H9 (cell line): ENCODE measurements at regions not wholly inside any gene's neighbourhood (a gene's known extent, or its start where the extent isn't known, plus 50 kb on each side); places are given as distances from the start of the nearest gene placed in this dataset.

Experiments
- DNase-seq: peaks from one replicate; pipeline ENCODE4 v3.0.0-alpha.2; 2017
- H2AFZ ChIP-seq: one replicate; pipeline ENCODE4 v1.6.1; 2013; ENCODE audit warnings: mild to moderate bottlenecking, low read length, control low read depth, moderate library complexity
- H2AK5ac ChIP-seq: 2 replicates; pipeline ENCODE4 v1.6.1; 2013; ENCODE audit warnings: low read length, control low read depth, mixed read lengths; ENCODE audit not compliant: insufficient read length
- H2BK120ac ChIP-seq: one replicate; pipeline ENCODE4 v1.6.1; 2013; ENCODE audit warnings: low read depth, mild to moderate bottlenecking, low read length, control low read depth, inconsistent platforms; ENCODE audit not compliant: poor library complexity, severe bottlenecking
- H2BK12ac ChIP-seq: 2 replicates; pipeline ENCODE4 v1.6.1; 2013; ENCODE audit warnings: low read length, control low read depth, mixed read lengths, low read depth; ENCODE audit not compliant: insufficient read length
- H2BK15ac ChIP-seq: 2 replicates; pipeline ENCODE4 v1.6.1; 2013; ENCODE audit warnings: low read depth, low read length, control low read depth
- H2BK20ac ChIP-seq: one replicate; pipeline ENCODE4 v1.6.1; 2013; ENCODE audit warnings: low read depth, mild to moderate bottlenecking, low read length, control low read depth, inconsistent platforms; ENCODE audit not compliant: poor library complexity, severe bottlenecking
- H2BK5ac ChIP-seq: 2 replicates; pipeline ENCODE4 v1.6.1; 2013; ENCODE audit warnings: low read length, control low read depth, mixed read lengths; ENCODE audit not compliant: insufficient read length
- H3K14ac ChIP-seq: 2 replicates; pipeline ENCODE4 v1.6.1; 2013; ENCODE audit warnings: low read length, control low read depth; ENCODE audit not compliant: insufficient read depth
- H3K18ac ChIP-seq: 2 replicates; pipeline ENCODE4 v1.6.1; 2013; ENCODE audit warnings: low read depth, mild to moderate bottlenecking, mixed read lengths, low read length, control low read depth; ENCODE audit not compliant: insufficient read length
- H3K23ac ChIP-seq: 2 replicates; pipeline ENCODE4 v1.6.1; 2013; ENCODE audit warnings: low read length, control low read depth, mixed read lengths, low read depth; ENCODE audit not compliant: insufficient read length
- H3K23me2 ChIP-seq: 2 replicates; pipeline ENCODE4 v1.6.1; 2013; ENCODE audit warnings: low read depth, mild to moderate bottlenecking, mixed read lengths, low read length, control low read depth; ENCODE audit not compliant: insufficient read length, poor library complexity, severe bottlenecking
- H3K27ac ChIP-seq: 2 replicates; pipeline ENCODE4 v1.5.1; 2013; ENCODE audit warnings: low read length, control low read depth, mixed read lengths, low read depth; ENCODE audit not compliant: insufficient read length
- H3K27me3 ChIP-seq: 2 replicates; pipeline ENCODE4 v1.6.1; 2013; ENCODE audit warnings: low read length, control low read depth, inconsistent platforms; ENCODE audit not compliant: insufficient read depth
- H3K4ac ChIP-seq: 2 replicates; pipeline ENCODE4 v1.6.1; 2013; ENCODE audit warnings: low read depth, mild to moderate bottlenecking, control low read depth, inconsistent platforms, low read length, moderate library complexity
- H3K4me1 ChIP-seq: 2 replicates; pipeline ENCODE4 v1.6.1; 2013; ENCODE audit warnings: low read length, control low read depth, inconsistent platforms; ENCODE audit not compliant: insufficient read depth
- H3K4me2 ChIP-seq: 2 replicates; pipeline ENCODE4 v1.6.1; 2013; ENCODE audit warnings: low read length, control low read depth, mixed read lengths; ENCODE audit not compliant: insufficient read length, insufficient read depth
- H3K56ac ChIP-seq: 2 replicates; pipeline ENCODE4 v1.6.1; 2013; ENCODE audit warnings: low read depth, mild to moderate bottlenecking, mixed read lengths, low read length, control low read depth; ENCODE audit not compliant: insufficient read length
- H3K79me1 ChIP-seq: 2 replicates; pipeline ENCODE4 v1.6.1; 2013; ENCODE audit warnings: low read depth, mild to moderate bottlenecking, moderate library complexity, low read length, control low read depth, inconsistent platforms; ENCODE audit not compliant: insufficient read depth, poor library complexity, severe bottlenecking
- H3K79me2 ChIP-seq: 2 replicates; pipeline ENCODE4 v1.6.1; 2013; ENCODE audit warnings: low read length, control low read depth, inconsistent platforms; ENCODE audit not compliant: insufficient read depth
- H3K9ac ChIP-seq: 2 replicates; pipeline ENCODE4 v1.6.1; 2013; ENCODE audit warnings: low read length, control low read depth, mixed read lengths; ENCODE audit not compliant: insufficient read length; ENCODE audit errors: extremely low read depth
- H3K9me3 ChIP-seq: one replicate; pipeline ENCODE4 v1.6.1; 2013; ENCODE audit warnings: low read depth, low read length, inconsistent platforms; ENCODE audit not compliant: control insufficient read depth
- H3T11ph ChIP-seq: one replicate; pipeline ENCODE4 v1.6.1; 2013; ENCODE audit warnings: mild to moderate bottlenecking, low read length, control low read depth, inconsistent platforms
- H4K20me1 ChIP-seq: one replicate; pipeline ENCODE4 v1.6.1; 2013; ENCODE audit not compliant: control insufficient read depth, insufficient read length, insufficient read depth
- H4K5ac ChIP-seq: 2 replicates; pipeline ENCODE4 v1.6.1; 2013; ENCODE audit warnings: low read depth, mild to moderate bottlenecking, mixed read lengths, low read length, control low read depth; ENCODE audit not compliant: insufficient read length
- H4K8ac ChIP-seq: replicated peaks from 2 replicates; pipeline ENCODE4 v1.6.1; 2013; ENCODE audit warnings: low read length, control low read depth, mixed read lengths, low read depth; ENCODE audit not compliant: insufficient read length
- H4K91ac ChIP-seq: 2 replicates; pipeline ENCODE4 v1.6.1; 2013; ENCODE audit warnings: low read depth, mild to moderate bottlenecking, moderate library complexity, mixed read lengths, low read length, control low read depth; ENCODE audit not compliant: insufficient read length
- H3K27ac Mint-ChIP-seq, 3 experiments: 2 replicates in 2 of 3; 3 replicates in 1 of 3; pipeline ENCODE4 v1.8.0; 2020 to 2021; ENCODE audit warnings: mixed read lengths in 3 of 3, mild to moderate bottlenecking in 1 of 3, moderate library complexity in 1 of 3
- H3K27me3 Mint-ChIP-seq: 2 replicates; pipeline ENCODE4 v1.8.0; 2021; ENCODE audit warnings: low read depth, mild to moderate bottlenecking, moderate library complexity, mixed read lengths
- H3K36me3 Mint-ChIP-seq, 3 experiments: 2 replicates in 2 of 3; 3 replicates in 1 of 3; pipeline ENCODE4 v1.8.0; 2020 to 2021; ENCODE audit warnings: low read depth in 3 of 3, mixed read lengths in 3 of 3; ENCODE audit not compliant: insufficient read depth in 1 of 3
- H3K4me1 Mint-ChIP-seq, 2 experiments: 2 replicates each; pipeline ENCODE4 v1.8.0; 2020; ENCODE audit warnings: mixed read lengths in 2 of 2
- H3K4me3 Mint-ChIP-seq, 2 experiments: 2 replicates in 1 of 2; 3 replicates in 1 of 2; pipeline ENCODE4 v1.8.0; 2020 to 2021; ENCODE audit warnings: mild to moderate bottlenecking in 2 of 2, mixed read lengths in 2 of 2, moderate library complexity in 1 of 2
- H3K9me3 Mint-ChIP-seq, 2 experiments: 2 replicates in 1 of 2; 3 replicates in 1 of 2; pipeline ENCODE4 v1.8.0; 2020; ENCODE audit warnings: mild to moderate bottlenecking in 2 of 2, mixed read lengths in 2 of 2, moderate library complexity in 1 of 2
- CTCF ChIP-seq: fragments of 200-600 bp; sonication (generic); conservative IDR thresholded peaks from 3 replicates; pipeline ENCODE4 v1.8.0; 2021; ENCODE audit warnings: antibody characterized with exemption, mild to moderate bottlenecking
- WGBS: extraction: QIAGEN DNeasy Blood & Tissue Kit; methylation state at CpG from one replicate; pipeline ENCODE4 v1.1.7; 2013; ENCODE audit warnings: missing lambda C conversion rate, low lambda C conversion rate, mixed read lengths; ENCODE audit not compliant: insufficient read length; ENCODE audit errors: extremely low coverage; 5-methylcytosine and 5-hydroxymethylcytosine counted together

- Histone ChIP-seq H3T11ph (no peak overlapping the region), H4K20me1 (no peaks in the 10 kb centered on the region), H2BK5ac (no peak overlapping the region), H2AK5ac (no peak overlapping the region), H3K4me2 (no peak overlapping the region), H3K9ac (no peak overlapping the region), H3K4me1 (no peaks in the 10 kb centered on the region), H3K23me2 (no peaks in the 10 kb centered on the region), H3K18ac (no peak overlapping the region), H2BK120ac (no peak overlapping the region), H2BK15ac (no peak overlapping the region), H3K27ac (no peak overlapping the region), H3K27me3 (no peaks in the 10 kb centered on the region), H2AFZ (no peak overlapping the region), H3K4ac (no peak overlapping the region), H4K5ac (no peak overlapping the region), H3K9me3 (no peaks in the 10 kb centered on the region), H4K8ac (no peak overlapping the region), H4K91ac (no peak overlapping the region), H3K14ac (no peak overlapping the region), H2BK12ac (no peak overlapping the region), H3K23ac (no peak overlapping the region), H2BK20ac (no peak overlapping the region), H3K56ac (no peak overlapping the region), H3K79me2 (no peaks in the 10 kb centered on the region), H3K79me1 (no peaks in the 10 kb centered on the region)
- peaks cover 6 to 11% of the 10 kb centered on the region in 2 experiments for H3K9me3 Mint-ChIP-seq
- H3K4me1 Mint-ChIP-seq, result no peaks in the 10 kb centered on the region
- no peaks in the 10 kb centered on the region for H3K27me3 Mint-ChIP-seq
- no peak for DNase-seq
- peaks cover 2 to 10% (median 4%) of the 10 kb centered on the region in 3 experiments; a peak in 4 of 7 replicates for H3K36me3 Mint-ChIP-seq
- no peak for TF ChIP-seq CTCF
- no peak overlapping the region for H3K27ac Mint-ChIP-seq
- no peak overlapping the region for H3K4me3 Mint-ChIP-seq
- WGBS, result no CpG with 5 or more reads among the region's 1 CpG
Measured at GRCh38 chr7:16347066-16347826, 74.1 kb downstream of the CRPPA start.
